NCI-H2171 (cell line): ENCODE measurements at regions not wholly inside any gene's neighbourhood (a gene's known extent, or its start where the extent isn't known, plus 50 kb on each side); places are given as distances from the start of the nearest gene placed in this dataset.
"Not testable (repeated sequence)": the region's sequence is repeated elsewhere in the genome, so short reads cannot be mapped to it uniquely, and the experiment has no call there.

Experiments used
- DNase-seq: peaks from one replicate; lab custom pipeline; 2025; lab: John Stamatoyannopoulos, UW

GRCh38 chr1:193448682-193449461, 262.5 kb upstream of the B3GALT2 start:
- no peak for DNase-seq

GRCh38 chr1:193443886-193444285, 257.5 kb upstream of the B3GALT2 start:
- no peak for DNase-seq

DNA sequence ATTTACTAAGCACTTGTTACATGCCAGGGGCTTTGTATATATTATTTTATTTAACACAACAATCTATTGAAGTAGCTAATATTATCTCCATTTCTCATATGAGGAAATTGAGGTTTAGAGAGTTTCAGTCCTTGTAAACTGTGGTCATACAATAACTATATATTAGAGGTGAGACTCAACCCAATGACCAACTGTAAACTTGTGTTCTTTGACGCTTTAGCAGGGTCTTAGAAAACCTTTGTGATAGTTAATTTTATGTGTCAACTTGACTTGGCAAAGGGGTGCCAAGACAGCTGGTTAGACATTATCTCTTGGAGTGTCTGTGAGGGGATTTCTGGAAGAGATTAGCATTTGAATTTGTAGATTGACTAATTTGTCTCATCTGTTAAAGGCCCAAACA, 252.4 kb upstream of the B3GALT2 start:
- no peak for DNase-seq

DNA sequence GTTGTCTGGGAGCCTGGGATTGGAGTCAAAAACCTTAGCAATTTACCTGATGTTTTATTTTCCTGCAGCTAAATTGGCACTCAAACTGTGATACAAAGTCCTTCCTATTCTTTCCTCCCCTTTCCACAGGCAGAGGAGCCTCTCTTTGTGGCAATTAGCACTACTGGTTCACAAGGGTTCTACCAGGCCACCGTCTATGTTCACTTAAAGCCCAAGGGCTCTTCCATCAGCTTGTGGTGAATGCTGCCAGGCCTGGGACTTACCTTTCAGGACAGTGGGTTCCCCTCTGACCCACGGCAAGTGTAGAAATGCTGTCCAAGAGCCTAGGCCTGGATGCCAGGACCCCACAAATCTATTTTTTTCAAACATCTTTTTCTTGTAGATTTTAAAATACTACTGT, 251.9 kb upstream of the B3GALT2 start:
- DNase-seq: no peak

GRCh38 chr1:193437785-193438184, 251.4 kb upstream of the B3GALT2 start:
- DNase-seq: no peak

- DNase-seq: not testable (repeated sequence)
Measured at GRCh38 chr1:193437333-193437732, 250.9 kb upstream of the B3GALT2 start.

DNA sequence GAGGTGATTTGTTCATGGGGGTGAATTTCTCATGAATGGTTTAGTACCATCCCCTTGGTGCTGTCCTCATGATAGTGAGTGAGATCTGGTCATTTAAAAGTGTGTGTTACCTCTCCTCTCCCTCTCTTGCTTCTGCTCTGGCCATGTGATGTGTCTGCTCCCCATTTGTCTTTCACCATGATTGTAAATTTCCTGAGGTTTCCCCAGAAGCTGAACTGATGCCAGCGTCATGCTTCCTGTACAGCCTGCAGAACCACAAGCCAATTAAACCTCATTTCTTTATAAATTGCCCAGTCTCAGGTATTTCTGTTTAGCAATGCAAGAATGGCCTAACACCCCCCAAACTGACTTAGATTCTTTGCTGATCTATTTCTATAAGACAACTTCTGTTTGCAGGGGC, 249.4 kb upstream of the B3GALT2 start:
- DNase-seq: no peak

DNA sequence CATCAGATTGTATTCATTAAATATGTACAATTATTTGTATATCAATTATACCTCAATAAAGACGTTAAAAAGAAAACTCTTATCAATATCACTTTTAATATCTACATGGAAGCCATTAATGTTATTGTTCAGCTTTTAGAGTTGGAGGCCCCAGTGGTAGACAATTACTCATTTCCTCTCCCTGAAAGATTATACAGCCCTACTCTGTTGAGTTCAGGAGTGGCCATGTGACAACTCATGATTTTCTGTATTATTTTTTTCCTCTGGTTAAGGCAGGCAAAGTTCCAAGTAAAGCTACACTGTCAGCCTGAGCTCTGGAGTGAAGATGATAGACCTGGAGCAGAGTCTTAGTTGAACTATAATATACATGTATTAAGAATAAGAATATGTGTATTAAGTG, 247.9 kb upstream of the B3GALT2 start:
- DNase-seq: no peak

DNA sequence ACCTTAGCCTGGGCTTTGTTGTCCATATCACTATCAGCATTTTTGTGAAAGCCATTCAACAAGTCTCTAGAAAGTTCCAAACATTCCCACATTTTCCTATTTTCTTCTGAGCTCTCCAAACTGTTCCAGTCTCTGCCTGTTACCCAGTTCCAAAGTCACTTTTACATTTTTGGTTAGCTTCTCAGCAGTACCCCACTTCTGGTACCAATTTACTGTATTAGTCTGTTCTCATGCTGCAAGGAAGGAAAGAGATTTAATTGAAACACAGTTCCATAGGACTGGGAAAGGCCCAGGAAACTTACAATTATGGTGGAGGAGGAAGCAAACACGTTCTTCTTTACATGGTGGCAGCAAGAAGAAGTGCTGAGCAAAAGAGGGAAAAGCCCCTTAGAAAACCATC, 247.2 kb upstream of the B3GALT2 start:
- DNase-seq: no peak

- DNase-seq: no peak
Measured at GRCh38 chr1:193432979-193433587, 246.7 kb upstream of the B3GALT2 start.

- DNase-seq: no peak
Measured at GRCh38 chr1:193431265-193431977, 245.0 kb upstream of the B3GALT2 start.

- no peak for DNase-seq
Measured at GRCh38 chr1:193427524-193427923, 241.1 kb upstream of the B3GALT2 start.

DNA sequence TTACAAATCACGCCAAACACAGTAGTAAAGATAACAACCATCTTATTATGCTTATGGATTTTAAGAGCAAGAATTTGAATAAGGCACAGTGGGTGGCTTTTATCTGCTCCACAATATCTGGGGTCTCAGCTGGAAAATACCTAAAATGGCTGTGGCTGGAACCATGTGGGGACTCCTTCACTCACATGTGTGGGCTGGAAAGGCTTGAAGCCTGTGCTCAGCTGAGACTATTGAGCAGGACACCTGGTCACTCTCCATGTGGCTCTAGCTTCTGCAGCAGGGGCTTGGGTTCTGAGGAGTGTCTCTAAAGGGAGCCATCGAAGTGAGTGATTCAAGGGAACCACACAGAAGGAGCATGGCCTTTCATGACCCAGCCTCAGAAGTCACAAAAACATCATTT, 239.6 kb upstream of the B3GALT2 start:
- DNase-seq: no peak

DNA sequence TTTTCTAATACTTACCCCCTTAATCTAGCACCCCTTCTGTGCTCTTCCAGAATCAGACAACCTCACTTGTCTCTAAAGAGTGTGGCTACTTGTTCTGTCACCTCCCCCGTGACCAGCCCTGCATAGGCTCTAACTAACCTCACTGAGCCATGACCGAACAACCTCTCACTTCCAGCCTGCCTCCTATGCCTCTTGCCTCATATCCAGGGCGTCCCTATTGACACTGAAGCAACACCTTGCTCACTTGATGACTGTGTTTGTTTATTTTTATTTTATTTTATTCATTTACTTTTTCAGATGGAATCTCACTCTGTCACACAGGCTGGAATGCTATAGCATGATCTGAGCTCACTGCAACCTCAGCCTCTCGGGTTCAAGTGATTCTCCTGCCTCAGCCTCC, 235.1 kb upstream of the B3GALT2 start:
- no peak for DNase-seq

GRCh38 chr1:193419295-193419694, 232.9 kb upstream of the B3GALT2 start:
- DNase-seq: no peak

DNA sequence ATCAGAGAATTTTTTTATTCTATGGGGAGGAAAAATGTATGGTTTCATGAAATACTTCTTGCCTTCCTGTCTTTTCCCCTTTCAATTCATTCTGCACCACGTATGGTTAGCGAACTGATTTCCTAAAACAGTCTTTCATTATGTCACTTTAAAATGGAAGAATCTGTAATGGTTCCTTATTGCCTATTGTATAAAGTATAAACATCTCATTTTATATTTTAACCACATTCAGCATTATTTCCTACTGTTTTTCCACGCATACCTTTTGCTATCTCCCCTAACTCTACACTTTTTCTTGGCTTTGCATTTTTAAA, 232.3 kb upstream of the B3GALT2 start:
- no peak for DNase-seq

GRCh38 chr1:193417945-193418744, 231.7 kb upstream of the B3GALT2 start:
- DNase-seq: no peak

DNA sequence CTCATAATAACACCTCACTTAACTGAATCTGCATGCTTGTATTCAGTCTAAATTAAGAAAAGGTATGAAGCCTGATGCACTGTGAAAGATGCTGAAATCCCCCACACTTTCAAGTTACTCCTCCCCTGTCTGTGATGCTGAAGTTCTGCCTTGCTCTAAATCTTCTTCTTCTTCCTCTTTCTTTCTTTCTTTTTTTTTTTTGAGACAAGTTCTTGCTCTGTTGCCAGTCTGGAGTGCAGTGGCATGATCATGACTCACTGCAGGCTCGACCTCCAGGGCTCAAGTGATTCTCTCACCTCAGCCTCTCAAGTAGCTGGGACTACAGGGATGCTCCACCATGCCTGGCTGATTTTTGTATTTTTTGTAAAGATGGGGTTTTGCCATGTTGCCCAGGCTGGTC, 231.0 kb upstream of the B3GALT2 start:
- DNase-seq: no peak

GRCh38 chr1:193416226-193417024, 230.0 kb upstream of the B3GALT2 start:
- DNase-seq: no peak

- DNase-seq: no peak
Measured at GRCh38 chr1:193415256-193415655, 228.8 kb upstream of the B3GALT2 start.

DNA sequence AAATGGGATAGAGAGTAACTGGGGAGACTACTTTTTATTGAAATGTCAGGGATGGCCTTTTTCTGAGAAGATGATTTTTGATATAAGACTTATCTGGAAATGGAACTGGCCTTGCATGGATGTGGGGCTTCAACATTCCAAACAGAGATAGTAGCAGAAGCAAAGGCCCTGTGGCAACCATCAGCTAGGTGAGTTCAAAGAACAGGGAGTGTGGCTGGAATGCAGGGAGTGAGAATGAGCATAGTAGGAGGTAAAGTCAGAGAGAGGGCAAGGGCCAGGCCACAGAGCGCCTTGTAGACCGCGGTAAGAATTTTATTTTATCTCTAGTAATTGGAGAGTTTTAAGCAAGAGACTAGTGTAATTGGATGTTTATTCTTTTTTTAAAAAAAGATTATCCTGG, 227.0 kb upstream of the B3GALT2 start:
- DNase-seq: no peak

DNA sequence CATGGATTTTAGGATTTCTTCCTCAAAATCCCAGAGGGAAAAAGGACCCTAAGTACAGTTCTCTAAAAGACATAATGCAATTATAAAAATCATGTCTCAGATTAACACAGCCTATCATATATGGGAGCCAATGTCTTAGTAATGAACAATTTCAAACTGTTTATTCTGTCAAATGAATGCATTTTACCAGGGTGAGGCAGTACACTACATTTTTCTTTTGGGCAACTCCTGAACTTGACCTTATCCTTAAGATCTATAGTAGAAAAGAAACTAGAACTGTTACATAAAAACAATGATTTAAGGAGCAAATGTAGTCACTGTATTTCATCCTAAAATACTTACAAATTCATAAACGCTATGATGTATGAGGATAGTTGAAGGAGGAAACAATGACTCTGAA, 226.3 kb upstream of the B3GALT2 start:
- DNase-seq: no peak
